Esophagus (tissue), 2 donors: ENCODE measurements at regions not wholly inside any gene's neighbourhood (a gene's known extent, or its start where the extent isn't known, plus 50 kb on each side); places are given as distances from the start of the nearest gene placed in this dataset.

Experiments used
- H3K27ac ChIP-seq, 2 donors: one replicate each; pipeline ENCODE4 v1.5.1; 2013; ENCODE audit warnings: low read depth in 2 of 2, mild to moderate bottlenecking in 2 of 2, inconsistent platforms in 1 of 2, low read length in 1 of 2, moderate library complexity in 1 of 2
- H3K27me3 ChIP-seq, 2 donors: one replicate each; pipeline ENCODE4 v1.6.1; 2013; ENCODE audit warnings: low read length in 2 of 2, control low read depth in 1 of 2, mild to moderate bottlenecking in 1 of 2; ENCODE audit not compliant: insufficient read depth in 2 of 2, control insufficient read depth in 1 of 2
- H3K36me3 ChIP-seq, 2 donors: one replicate each; pipeline ENCODE4 v1.6.1; 2013; ENCODE audit warnings: low read length in 1 of 2; ENCODE audit not compliant: control insufficient read depth in 2 of 2, insufficient read depth in 2 of 2
- H3K4me1 ChIP-seq, 2 donors: one replicate each; pipeline ENCODE4 v1.6.1; 2013; ENCODE audit warnings: low read length in 1 of 2; ENCODE audit not compliant: control insufficient read depth in 2 of 2, insufficient read depth in 2 of 2
- H3K4me3 ChIP-seq, 2 donors: one replicate each; pipeline ENCODE4 v1.5.1; 2013; ENCODE audit warnings: low read length in 2 of 2, mild to moderate bottlenecking in 2 of 2, low read depth in 1 of 2, moderate library complexity in 1 of 2
- H3K9me3 ChIP-seq, 2 donors: one replicate each; pipeline ENCODE4 v1.6.1; 2013; ENCODE audit warnings: mild to moderate bottlenecking in 2 of 2, low read depth in 1 of 2, low read length in 1 of 2, moderate library complexity in 1 of 2; ENCODE audit not compliant: control insufficient read depth in 2 of 2, insufficient read depth in 1 of 2
- whole genome bisulfite sequencing, 2 donors: extraction: QIAGEN DNeasy Blood & Tissue Kit; methylation state at CpG; one replicate each; pipeline ENCODE4 v1.1.7; 2013; 5-methylcytosine and 5-hydroxymethylcytosine counted together
- donor health status: healthy with polysubstance abuse.
- donor health status: Bipolar disorder and iron deficiency.

GRCh38 chr11:33549483-33549882, 151.1 kb downstream of the C11orf91 start:
- no peaks in the 10 kb centered on the region for H3K27me3 ChIP-seq
- H3K27ac ChIP-seq = no peak overlapping the region
- no peaks in the 10 kb centered on the region for H3K36me3 ChIP-seq
- no peaks in the 10 kb centered on the region for H3K9me3 ChIP-seq
- no peak overlapping the region for H3K4me3 ChIP-seq
- H3K4me1 ChIP-seq = no peaks in the 10 kb centered on the region
- 65 to 67% methylated on average over 6 of the region's 6 CpGs for WGBS, 2 donors

- Histone ChIP-seq H3K4me1 (no peaks in the 10 kb centered on the region), H3K27me3 (peaks cover 0 to 3% of the 10 kb centered on the region in 2 donors), H3K9me3 (no peaks in the 10 kb centered on the region), H3K27ac (no peak overlapping the region), H3K4me3 (no peak overlapping the region), H3K36me3 (no peaks in the 10 kb centered on the region)
These were observed 154.7 kb downstream of the C11orf91 start for GRCh38 chr11:33545931-33546330.

- Histone ChIP-seq H3K27ac (no peak overlapping the region), H3K27me3 (peaks cover 0 to 3% of the 10 kb centered on the region in 2 donors), H3K9me3 (no peaks in the 10 kb centered on the region), H3K36me3 (no peaks in the 10 kb centered on the region), H3K4me1 (no peaks in the 10 kb centered on the region), H3K4me3 (no peak overlapping the region)
- 89 to 93% methylated on average over 17 of the region's 17 CpGs for WGBS, 2 donors
These were observed 155.8 kb downstream of the C11orf91 start for GRCh38 chr11:33544593-33545373.

- Histone ChIP-seq H3K27me3 (peaks cover 0 to 3% of the 10 kb centered on the region in 2 donors), H3K9me3 (no peaks in the 10 kb centered on the region), H3K36me3 (no peaks in the 10 kb centered on the region), H3K27ac (no peak overlapping the region), H3K4me3 (no peak overlapping the region), H3K4me1 (no peaks in the 10 kb centered on the region)
- 77 to 86% methylated on average over 3 of the region's 3 CpGs for WGBS, 2 donors
These were observed 156.8 kb downstream of the C11orf91 start for GRCh38 chr11:33543823-33544222.

GRCh38 chr11:33542921-33543320, 157.7 kb downstream of the C11orf91 start:
- Histone ChIP-seq H3K27ac (no peak overlapping the region), H3K4me1 (no peaks in the 10 kb centered on the region), H3K36me3 (no peaks in the 10 kb centered on the region), H3K9me3 (no peaks in the 10 kb centered on the region), H3K27me3 (peaks cover 0 to 3% of the 10 kb centered on the region in 2 donors), H3K4me3 (no peak overlapping the region)
- 62 to 65% methylated on average over 7 of the region's 7 CpGs for WGBS, 2 donors

- Histone ChIP-seq H3K9me3 (no peaks in the 10 kb centered on the region), H3K27me3 (peaks cover 0 to 3% of the 10 kb centered on the region in 2 donors), H3K36me3 (no peaks in the 10 kb centered on the region), H3K4me1 (no peaks in the 10 kb centered on the region), H3K27ac (no peak overlapping the region), H3K4me3 (no peak overlapping the region)
- 77 to 79% methylated on average over 11 of the region's 11 CpGs for WGBS, 2 donors
These were observed 159.4 kb downstream of the C11orf91 start for GRCh38 chr11:33540946-33541915.

GRCh38 chr11:33540427-33540826, 160.2 kb downstream of the C11orf91 start:
- H3K36me3 ChIP-seq = no peaks in the 10 kb centered on the region
- H3K4me3 ChIP-seq = no peak overlapping the region
- H3K27ac ChIP-seq = no peak overlapping the region
- no peaks in the 10 kb centered on the region for H3K4me1 ChIP-seq
- no peaks in the 10 kb centered on the region for H3K9me3 ChIP-seq
- peaks cover 0 to 3% of the 10 kb centered on the region in 2 donors for H3K27me3 ChIP-seq

GRCh38 chr11:33539751-33540150, 160.9 kb downstream of the C11orf91 start:
- peaks cover 0 to 3% of the 10 kb centered on the region in 2 donors for H3K27me3 ChIP-seq
- H3K36me3 ChIP-seq = no peaks in the 10 kb centered on the region
- H3K27ac ChIP-seq = no peak overlapping the region
- H3K9me3 ChIP-seq = no peaks in the 10 kb centered on the region
- H3K4me3 ChIP-seq = no peak overlapping the region
- 61 to 68% methylated on average over 3 of the region's 3 CpGs for WGBS, 2 donors
- no peaks in the 10 kb centered on the region for H3K4me1 ChIP-seq

GRCh38 chr11:33538726-33539125, 161.9 kb downstream of the C11orf91 start:
- no peaks in the 10 kb centered on the region for H3K9me3 ChIP-seq
- H3K27me3 ChIP-seq = peaks cover 0 to 3% of the 10 kb centered on the region in 2 donors
- H3K36me3 ChIP-seq = no peaks in the 10 kb centered on the region
- WGBS, 2 donors = 72 to 76% methylated on average over 2 of the region's 2 CpGs
- no peak overlapping the region for H3K27ac ChIP-seq
- no peak overlapping the region for H3K4me3 ChIP-seq
- no peaks in the 10 kb centered on the region for H3K4me1 ChIP-seq
